Neural progenitor cell (in vitro differentiated cells): ENCODE measurements at regions not wholly inside any gene's neighbourhood (a gene's known extent, or its start where the extent isn't known, plus 50 kb on each side); places are given as distances from the start of the nearest gene placed in this dataset.

ENCODE experiments used
- EZH2 ChIP-seq: fragments of 200-600 bp; sonication (generic); IDR thresholded peaks from 2 replicates; pipeline ENCODE4 v1.6.1; 2017; ENCODE audit warnings: antibody characterized with exemption, mild to moderate bottlenecking, moderate library complexity
- TF ChIP-seq, protein P1 (sequence below): fragments of 200-600 bp; sonication (generic); IDR thresholded peaks from 2 replicates; pipeline ENCODE4 v1.5.1; 2017; ENCODE audit warnings: antibody characterized with exemption, mild to moderate bottlenecking

DNA sequence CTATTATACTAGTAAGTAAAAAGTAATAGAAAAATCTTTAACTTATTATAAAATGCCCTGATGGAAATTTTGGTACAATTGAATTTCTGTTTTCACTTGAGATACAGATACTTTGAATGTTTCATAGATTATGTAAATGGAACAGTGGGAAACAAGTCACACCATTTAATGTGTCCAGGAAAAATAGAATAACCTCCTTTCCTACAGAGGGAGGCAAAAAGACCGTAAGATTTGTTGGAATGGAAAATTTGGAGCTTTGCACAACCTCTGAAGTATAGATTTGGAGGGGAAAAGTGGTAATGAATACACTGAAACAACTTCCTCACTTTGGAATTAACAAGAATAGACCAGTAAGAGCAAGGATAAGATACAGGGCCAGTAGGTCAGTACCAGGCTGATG is 149.2 kb upstream of the L3MBTL4 start:
- TF ChIP-seq EZH2: no peak
- TF ChIP-seq, protein P1, sequence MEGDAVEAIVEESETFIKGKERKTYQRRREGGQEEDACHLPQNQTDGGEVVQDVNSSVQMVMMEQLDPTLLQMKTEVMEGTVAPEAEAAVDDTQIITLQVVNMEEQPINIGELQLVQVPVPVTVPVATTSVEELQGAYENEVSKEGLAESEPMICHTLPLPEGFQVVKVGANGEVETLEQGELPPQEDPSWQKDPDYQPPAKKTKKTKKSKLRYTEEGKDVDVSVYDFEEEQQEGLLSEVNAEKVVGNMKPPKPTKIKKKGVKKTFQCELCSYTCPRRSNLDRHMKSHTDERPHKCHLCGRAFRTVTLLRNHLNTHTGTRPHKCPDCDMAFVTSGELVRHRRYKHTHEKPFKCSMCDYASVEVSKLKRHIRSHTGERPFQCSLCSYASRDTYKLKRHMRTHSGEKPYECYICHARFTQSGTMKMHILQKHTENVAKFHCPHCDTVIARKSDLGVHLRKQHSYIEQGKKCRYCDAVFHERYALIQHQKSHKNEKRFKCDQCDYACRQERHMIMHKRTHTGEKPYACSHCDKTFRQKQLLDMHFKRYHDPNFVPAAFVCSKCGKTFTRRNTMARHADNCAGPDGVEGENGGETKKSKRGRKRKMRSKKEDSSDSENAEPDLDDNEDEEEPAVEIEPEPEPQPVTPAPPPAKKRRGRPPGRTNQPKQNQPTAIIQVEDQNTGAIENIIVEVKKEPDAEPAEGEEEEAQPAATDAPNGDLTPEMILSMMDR: no peak
